ENCODE measurements at regions not wholly inside any gene's neighbourhood (a gene's known extent, or its start where the extent isn't known, plus 50 kb on each side); places are given as distances from the start of the nearest gene placed in this dataset.
"Not testable (repeated sequence)": the region's sequence is repeated elsewhere in the genome, so short reads cannot be mapped to it uniquely, and the experiment has no call there.

- Mint-ChIP-seq H3K27ac (no peak overlapping the region), H3K4me1 (ENCODE audit: low read depth) (no peaks in the 10 kb centered on the region), H3K27me3 (ENCODE audit: low read depth) (no peaks in the 10 kb centered on the region), H3K36me3 (ENCODE audit: low read depth) (no peaks in the 10 kb centered on the region), H3K4me3 (no peak overlapping the region), H3K9me3 (no peaks in the 10 kb centered on the region)
- DNase-seq (ENCODE audit: low spot score): no peak
These were observed 186.8 kb downstream of the FRK start for GRCh38 chr6:115873901-115874300.

GRCh38 chr6:115870464-115870863 is 190.2 kb downstream of the FRK start:
- DNase-seq (ENCODE audit: low spot score): no peak
- Mint-ChIP-seq H3K4me3 (no peak overlapping the region), H3K27ac (no peak overlapping the region), H3K9me3 (no peaks in the 10 kb centered on the region), H3K36me3 (ENCODE audit: low read depth) (no peaks in the 10 kb centered on the region), H3K27me3 (ENCODE audit: low read depth) (no peaks in the 10 kb centered on the region), H3K4me1 (ENCODE audit: low read depth) (no peaks in the 10 kb centered on the region)

- Mint-ChIP-seq H3K27ac (no peak overlapping the region), H3K4me3 (no peak overlapping the region), H3K36me3 (ENCODE audit: low read depth) (no peaks in the 10 kb centered on the region), H3K4me1 (ENCODE audit: low read depth) (no peaks in the 10 kb centered on the region), H3K27me3 (ENCODE audit: low read depth) (no peaks in the 10 kb centered on the region), H3K9me3 (no peaks in the 10 kb centered on the region)
- DNase-seq (ENCODE audit: low spot score): no peak
These were observed 194.8 kb downstream of the FRK start for GRCh38 chr6:115865914-115866313.

- H3K27ac Mint-ChIP-seq: no peak overlapping the region
- H3K4me1 Mint-ChIP-seq (ENCODE audit: low read depth): no peaks in the 10 kb centered on the region
- H3K9me3 Mint-ChIP-seq: peaks cover 5% of the 10 kb centered on the region
- DNase-seq (ENCODE audit: low spot score): no peak
- no peaks in the 10 kb centered on the region for H3K27me3 Mint-ChIP-seq (ENCODE audit: low read depth)
- no peak overlapping the region for H3K4me3 Mint-ChIP-seq
- no peaks in the 10 kb centered on the region for H3K36me3 Mint-ChIP-seq (ENCODE audit: low read depth)
These were observed 197.5 kb downstream of the FRK start for GRCh38 chr6:115863211-115863610.

- not testable (repeated sequence) for H3K27me3 Mint-ChIP-seq (ENCODE audit: low read depth); H3K9me3 Mint-ChIP-seq; H3K4me3 Mint-ChIP-seq; H3K36me3 Mint-ChIP-seq (ENCODE audit: low read depth); H3K27ac Mint-ChIP-seq; DNase-seq (ENCODE audit: low spot score); H3K4me1 Mint-ChIP-seq (ENCODE audit: low read depth)
These were observed 199.0 kb downstream of the FRK start for GRCh38 chr6:115861658-115862057.

- DNase-seq (ENCODE audit: low spot score); H3K27ac Mint-ChIP-seq; H3K4me3 Mint-ChIP-seq; H3K36me3 Mint-ChIP-seq (ENCODE audit: low read depth); H3K4me1 Mint-ChIP-seq (ENCODE audit: low read depth); H3K27me3 Mint-ChIP-seq (ENCODE audit: low read depth): not testable (repeated sequence)
- peaks cover 11% of the 10 kb centered on the region for H3K9me3 Mint-ChIP-seq
These were observed 201.1 kb downstream of the FRK start for GRCh38 chr6:115859577-115859976.

- no peak overlapping the region for H3K4me3 Mint-ChIP-seq
These were observed 205.6 kb downstream of the FRK start for GRCh38 chr6:115854866-115855665.

GRCh38 chr6:115847671-115848070 is 213.0 kb downstream of the FRK start:
- no peaks in the 10 kb centered on the region for H3K4me1 Mint-ChIP-seq (ENCODE audit: low read depth)

More at GRCh38 chr6:115854866-115855665, 205.6 kb downstream of the FRK start:
- Mint-ChIP-seq H3K36me3 (ENCODE audit: low read depth) (no peaks in the 10 kb centered on the region), H3K27ac (no peak overlapping the region), H3K27me3 (ENCODE audit: low read depth) (no peaks in the 10 kb centered on the region), H3K4me1 (ENCODE audit: low read depth) (no peaks in the 10 kb centered on the region), H3K9me3 (peaks cover 9% of the 10 kb centered on the region)
- no peak for DNase-seq (ENCODE audit: low spot score)

GRCh38 chr6:115843945-115844344 is 216.7 kb downstream of the FRK start:
- H3K4me3 Mint-ChIP-seq: no peak overlapping the region
- DNase-seq (ENCODE audit: low spot score): no peak
- H3K27me3 Mint-ChIP-seq (ENCODE audit: low read depth): no peaks in the 10 kb centered on the region

More at GRCh38 chr6:115847671-115848070, 213.0 kb downstream of the FRK start:
- DNase-seq (ENCODE audit: low spot score): no peak
- H3K36me3 Mint-ChIP-seq (ENCODE audit: low read depth): no peaks in the 10 kb centered on the region
- H3K27me3 Mint-ChIP-seq (ENCODE audit: low read depth): no peaks in the 10 kb centered on the region
- H3K9me3 Mint-ChIP-seq: no peaks in the 10 kb centered on the region
- no peak overlapping the region for H3K4me3 Mint-ChIP-seq
- H3K27ac Mint-ChIP-seq: no peak overlapping the region

GRCh38 chr6:115842338-115842737 is 218.4 kb downstream of the FRK start:
- Mint-ChIP-seq H3K27me3 (ENCODE audit: low read depth) (no peaks in the 10 kb centered on the region), H3K36me3 (ENCODE audit: low read depth) (no peaks in the 10 kb centered on the region), H3K27ac (no peak overlapping the region), H3K9me3 (no peaks in the 10 kb centered on the region), H3K4me1 (ENCODE audit: low read depth) (no peaks in the 10 kb centered on the region), H3K4me3 (no peak overlapping the region)
- no peak for DNase-seq (ENCODE audit: low spot score)

More at GRCh38 chr6:115843945-115844344, 216.7 kb downstream of the FRK start:
- Mint-ChIP-seq H3K4me1 (ENCODE audit: low read depth) (no peaks in the 10 kb centered on the region), H3K27ac (no peak overlapping the region), H3K36me3 (ENCODE audit: low read depth) (no peaks in the 10 kb centered on the region), H3K9me3 (no peaks in the 10 kb centered on the region)

- peaks cover 4% of the 10 kb centered on the region for H3K9me3 Mint-ChIP-seq
- no peaks in the 10 kb centered on the region for H3K4me1 Mint-ChIP-seq (ENCODE audit: low read depth)
- DNase-seq (ENCODE audit: low spot score): no peak
- no peaks in the 10 kb centered on the region for H3K27me3 Mint-ChIP-seq (ENCODE audit: low read depth)
- H3K4me3 Mint-ChIP-seq: no peak overlapping the region
- no peak overlapping the region for H3K27ac Mint-ChIP-seq
- H3K36me3 Mint-ChIP-seq (ENCODE audit: low read depth): no peaks in the 10 kb centered on the region
These were observed 221.0 kb downstream of the FRK start for GRCh38 chr6:115839583-115840181.

GRCh38 chr6:115838763-115839401 is 221.8 kb downstream of the FRK start:
- no peak overlapping the region for H3K4me3 Mint-ChIP-seq
- H3K36me3 Mint-ChIP-seq (ENCODE audit: low read depth): no peaks in the 10 kb centered on the region
- no peaks in the 10 kb centered on the region for H3K4me1 Mint-ChIP-seq (ENCODE audit: low read depth)
- peaks cover 4% of the 10 kb centered on the region for H3K9me3 Mint-ChIP-seq
- H3K27ac Mint-ChIP-seq: no peak overlapping the region
- DNase-seq (ENCODE audit: low spot score): no peak
- no peaks in the 10 kb centered on the region for H3K27me3 Mint-ChIP-seq (ENCODE audit: low read depth)

- DNase-seq (ENCODE audit: low spot score): no peak
- H3K27me3 Mint-ChIP-seq (ENCODE audit: low read depth): no peaks in the 10 kb centered on the region
- no peak overlapping the region for H3K27ac Mint-ChIP-seq
- H3K4me1 Mint-ChIP-seq (ENCODE audit: low read depth): no peaks in the 10 kb centered on the region
- H3K36me3 Mint-ChIP-seq (ENCODE audit: low read depth): no peaks in the 10 kb centered on the region
- no peak overlapping the region for H3K4me3 Mint-ChIP-seq
- peaks cover 4% of the 10 kb centered on the region for H3K9me3 Mint-ChIP-seq
These were observed 222.5 kb downstream of the FRK start for GRCh38 chr6:115838216-115838615.

GRCh38 chr6:115836374-115836773 is 224.3 kb downstream of the FRK start:
- not testable (repeated sequence) for H3K9me3 Mint-ChIP-seq; H3K36me3 Mint-ChIP-seq (ENCODE audit: low read depth); H3K27ac Mint-ChIP-seq; H3K27me3 Mint-ChIP-seq (ENCODE audit: low read depth); DNase-seq (ENCODE audit: low spot score); H3K4me1 Mint-ChIP-seq (ENCODE audit: low read depth); H3K4me3 Mint-ChIP-seq

Data from T-helper 2 cell treated with Interferon-gamma antibody and Interleukin-4, amounts not matched to agents 5 μg/mL and 100 μg/mL, for 36 hours (primary cell).